ENCODE measurements at regions not wholly inside any gene's neighbourhood (a gene's known extent, or its start where the extent isn't known, plus 50 kb on each side); places are given as distances from the start of the nearest gene placed in this dataset.

- Histone ChIP-seq H3K27ac (no peak overlapping the region), H3K27me3 (replicated peaks; ENCODE audit: insufficient read depth) (no peaks in the 10 kb centered on the region), H3K36me3 (no peaks in the 10 kb centered on the region), H3K4me3 (no peak overlapping the region), H3K9me3 (no peaks in the 10 kb centered on the region), H3K4me1 (ENCODE audit: control insufficient read depth in 1 of 2, low read depth in 2 of 2) (no peaks in the 10 kb centered on the region)
- TF ChIP-seq, protein P1, sequence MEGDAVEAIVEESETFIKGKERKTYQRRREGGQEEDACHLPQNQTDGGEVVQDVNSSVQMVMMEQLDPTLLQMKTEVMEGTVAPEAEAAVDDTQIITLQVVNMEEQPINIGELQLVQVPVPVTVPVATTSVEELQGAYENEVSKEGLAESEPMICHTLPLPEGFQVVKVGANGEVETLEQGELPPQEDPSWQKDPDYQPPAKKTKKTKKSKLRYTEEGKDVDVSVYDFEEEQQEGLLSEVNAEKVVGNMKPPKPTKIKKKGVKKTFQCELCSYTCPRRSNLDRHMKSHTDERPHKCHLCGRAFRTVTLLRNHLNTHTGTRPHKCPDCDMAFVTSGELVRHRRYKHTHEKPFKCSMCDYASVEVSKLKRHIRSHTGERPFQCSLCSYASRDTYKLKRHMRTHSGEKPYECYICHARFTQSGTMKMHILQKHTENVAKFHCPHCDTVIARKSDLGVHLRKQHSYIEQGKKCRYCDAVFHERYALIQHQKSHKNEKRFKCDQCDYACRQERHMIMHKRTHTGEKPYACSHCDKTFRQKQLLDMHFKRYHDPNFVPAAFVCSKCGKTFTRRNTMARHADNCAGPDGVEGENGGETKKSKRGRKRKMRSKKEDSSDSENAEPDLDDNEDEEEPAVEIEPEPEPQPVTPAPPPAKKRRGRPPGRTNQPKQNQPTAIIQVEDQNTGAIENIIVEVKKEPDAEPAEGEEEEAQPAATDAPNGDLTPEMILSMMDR (IDR thresholded peaks at IDR 0.05): no peak
- ATAC-seq (ENCODE audit: insufficient number of reproducible peaks, low FRiP score, low read depth) (no peak), DNase-seq (ENCODE audit: low spot score) (no peak)
These were observed 148.6 kb downstream of the B3GNT2 start for GRCh38 chr2:62344472-62344871.

DNA sequence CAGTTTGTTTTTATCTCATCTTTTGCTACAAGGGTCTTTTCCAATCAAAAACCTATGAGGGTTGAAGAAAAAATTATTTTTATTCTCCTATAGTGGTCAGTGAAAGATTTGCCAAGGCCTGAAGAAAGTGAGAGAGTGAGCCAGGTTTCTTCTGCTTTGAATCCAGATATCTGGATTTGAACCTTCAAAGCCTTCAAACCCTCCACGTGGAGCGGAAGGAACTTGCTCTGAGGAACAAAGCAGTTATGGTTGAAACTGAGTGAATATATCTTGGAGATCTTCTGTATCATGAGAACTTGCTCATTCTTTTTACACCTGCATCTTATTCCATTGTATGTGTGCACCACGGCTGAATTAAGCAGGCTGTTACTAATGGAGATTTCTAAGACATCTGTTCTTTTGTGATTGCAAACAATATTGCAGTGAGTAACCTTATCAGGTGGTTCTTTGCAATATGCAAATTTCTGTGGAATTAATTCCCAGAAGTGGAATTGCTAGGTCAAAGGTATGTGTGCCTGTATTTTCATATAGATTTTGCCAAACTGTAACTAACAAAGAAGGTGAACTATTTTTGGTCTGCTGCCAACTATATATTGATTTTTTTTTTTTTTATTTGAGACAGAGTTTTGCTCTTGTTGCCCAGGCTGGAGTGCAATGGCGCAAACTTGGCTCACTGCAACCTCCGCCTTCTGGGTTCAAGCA lies 147.9 kb downstream of the B3GNT2 start:
- Histone ChIP-seq H3K27ac (no peak overlapping the region), H3K9me3 (no peaks in the 10 kb centered on the region), H3K4me1 (ENCODE audit: control insufficient read depth in 1 of 2, low read depth in 2 of 2) (no peaks in the 10 kb centered on the region), H3K36me3 (no peaks in the 10 kb centered on the region), H3K27me3 (replicated peaks; ENCODE audit: insufficient read depth) (no peaks in the 10 kb centered on the region), H3K4me3 (no peak overlapping the region)
- DNase-seq (ENCODE audit: low spot score): no peak
- ATAC-seq (ENCODE audit: insufficient number of reproducible peaks, low FRiP score, low read depth): no peak
- TF ChIP-seq, protein P1 (IDR thresholded peaks at IDR 0.05): no peak

GRCh38 chr2:62343206-62343605 lies 147.3 kb downstream of the B3GNT2 start:
- no peaks in the 10 kb centered on the region for H3K4me1 ChIP-seq (ENCODE audit: control insufficient read depth in 1 of 2, low read depth in 2 of 2)
- ATAC-seq (ENCODE audit: insufficient number of reproducible peaks, low FRiP score, low read depth) (no peak), DNase-seq (ENCODE audit: low spot score) (no peak)
- no peak overlapping the region for H3K27ac ChIP-seq
- H3K27me3 ChIP-seq (replicated peaks; ENCODE audit: insufficient read depth): no peaks in the 10 kb centered on the region
- H3K9me3 ChIP-seq: no peaks in the 10 kb centered on the region
- H3K36me3 ChIP-seq: no peaks in the 10 kb centered on the region
- no peak overlapping the region for H3K4me3 ChIP-seq
- TF ChIP-seq, protein P1 (IDR thresholded peaks at IDR 0.05): no peak

DNA sequence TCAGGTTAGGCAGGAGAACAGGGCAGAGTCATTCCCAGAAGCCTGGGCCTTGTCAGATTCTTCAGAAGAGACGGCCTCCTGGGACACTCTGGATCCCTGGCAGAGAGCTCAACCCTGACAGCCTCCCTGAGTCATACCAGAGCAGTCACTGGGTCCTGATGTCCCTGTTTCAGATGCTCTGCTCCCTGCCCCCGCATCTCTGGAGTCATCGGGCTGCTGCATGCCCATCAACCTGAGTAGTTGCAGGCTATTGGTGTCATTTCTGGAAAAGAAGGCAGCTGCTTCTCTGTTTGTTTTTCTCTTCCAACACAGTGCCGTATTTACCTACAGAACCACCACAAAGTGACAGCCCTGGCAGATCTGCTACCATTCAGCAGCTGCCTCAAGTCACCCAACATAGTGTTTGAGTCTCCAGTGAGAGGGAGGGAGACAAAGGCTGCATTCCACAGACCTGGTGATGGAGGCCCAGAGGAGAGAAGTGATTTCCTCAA lies 145.1 kb downstream of the B3GNT2 start:
- no peak for ATAC-seq (ENCODE audit: insufficient number of reproducible peaks, low FRiP score, low read depth)
- DNase-seq (ENCODE audit: low spot score): no peak
- Histone ChIP-seq H3K27ac (no peak overlapping the region), H3K36me3 (no peaks in the 10 kb centered on the region), H3K4me3 (no peak overlapping the region), H3K9me3 (no peaks in the 10 kb centered on the region), H3K4me1 (ENCODE audit: control insufficient read depth in 1 of 2, low read depth in 2 of 2) (no peaks in the 10 kb centered on the region), H3K27me3 (replicated peaks; ENCODE audit: insufficient read depth) (no peaks in the 10 kb centered on the region)
- TF ChIP-seq, protein P1 (IDR thresholded peaks at IDR 0.05): no peak

DNA sequence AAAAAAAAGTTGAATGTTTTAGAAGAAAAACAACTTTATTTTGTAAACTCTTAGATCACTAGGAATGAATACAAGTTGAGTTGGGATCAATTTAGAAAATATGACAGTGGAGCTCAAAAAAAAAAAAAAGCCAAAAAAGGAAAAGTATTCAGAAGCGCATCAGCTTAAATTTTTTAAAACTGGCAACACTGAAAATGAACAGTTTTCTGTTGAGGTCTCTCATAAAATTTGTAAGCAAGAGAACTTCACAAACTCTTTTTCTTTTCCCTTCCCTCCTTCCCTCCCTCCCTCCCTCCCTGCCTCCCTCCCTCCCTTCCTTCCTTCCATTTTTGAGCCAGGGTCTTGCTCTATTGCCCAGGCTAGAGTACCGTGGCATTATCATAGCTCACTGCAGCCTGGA lies 143.9 kb downstream of the B3GNT2 start:
- H3K4me3 ChIP-seq: no peak overlapping the region
- no peaks in the 10 kb centered on the region for H3K36me3 ChIP-seq
- H3K27me3 ChIP-seq (replicated peaks; ENCODE audit: insufficient read depth): no peaks in the 10 kb centered on the region
- TF ChIP-seq, protein P1 (IDR thresholded peaks at IDR 0.05): no peak
- H3K9me3 ChIP-seq: no peaks in the 10 kb centered on the region
- H3K27ac ChIP-seq: no peak overlapping the region
- ATAC-seq (ENCODE audit: insufficient number of reproducible peaks, low FRiP score, low read depth) (no peak), DNase-seq (ENCODE audit: low spot score) (no peak)
- H3K4me1 ChIP-seq (ENCODE audit: control insufficient read depth in 1 of 2, low read depth in 2 of 2): no peaks in the 10 kb centered on the region

Measured in thoracic aorta (tissue), 2 donors.